ENCODE measurements at regions not wholly inside any gene's neighbourhood (a gene's known extent, or its start where the extent isn't known, plus 50 kb on each side); places are given as distances from the start of the nearest gene placed in this dataset.

- TF ChIP-seq POLR2A (IDR thresholded peaks at IDR 0.05; ENCODE audit: low read depth, low read length) (no peak), POLR2AphosphoS5 (IDR thresholded peaks at IDR 0.05; ENCODE audit: low read depth, low read length) (no peak), TAF1 (IDR thresholded peaks at IDR 0.05; ENCODE audit: borderline replicate concordance, low read depth, low read length) (no peak)
Measured at GRCh38 chr14:51568366-51568765, 83.3 kb upstream of the FRMD6 start.
